ENCODE measurements at regions not wholly inside any gene's neighbourhood (a gene's known extent, or its start where the extent isn't known, plus 50 kb on each side); places are given as distances from the start of the nearest gene placed in this dataset.

GRCh38 chr16:6021276-6021943 is 923.8 kb upstream of the EEF2KMT start:
- Histone ChIP-seq H3K27me3 (ENCODE audit: control insufficient read depth in 1 of 2, insufficient read depth in 2 of 2, low read length in 2 of 2) (peaks cover 0 to 3% of the 10 kb centered on the region in 2 experiments; a peak in 2 of 5 replicates), H3K36me3 (replicated peaks in 1 of 2; ENCODE audit: control insufficient read depth in 1 of 2, insufficient read depth in 2 of 2, low read length in 2 of 2) (no peaks in the 10 kb centered on the region), H3K79me2 (ENCODE audit: insufficient read depth, low read length) (no peaks in the 10 kb centered on the region), H3K9me3 (ENCODE audit: low read length) (no peaks in the 10 kb centered on the region), H3K4me2 (ENCODE audit: low read depth, low read length) (no peak overlapping the region), H2AFZ (ENCODE audit: low read length) (no peak overlapping the region), H4K20me1 (ENCODE audit: insufficient read depth, low read length) (no peaks in the 10 kb centered on the region), H3K4me1 (ENCODE audit: insufficient read depth, low read length) (no peaks in the 10 kb centered on the region), H3K27ac (ENCODE audit: extremely low read length, insufficient read depth, low read length) (no peak overlapping the region), H3K9ac (ENCODE audit: insufficient read depth, low read depth, low read length) (no peak overlapping the region), H3K4me3 (replicated peaks in 1 of 3; ENCODE audit: insufficient read depth in 1 of 3, low read depth in 2 of 3, low read length in 3 of 3) (no peak overlapping the region)
- in situ Hi-C loops (cut with HindIII; ENCODE audit: extremely low pct_ligation_motif_present, low pct_unique_long_range_greater_than_20kb) (no loop called here), intact Hi-C loops (cut with micrococcal nuclease; ENCODE audit: unreplicated experiment) (no loop called here)
- DNase-seq (ENCODE audit: low spot score), result no peak
- no peak for FAIRE-seq
- CTCF ChIA-PET (ENCODE audit: low intra/inter-chr PET ratio, low total read pairs), result no interaction called here
- peak; percentile 48; the same call in 1 of the 2 replicates for TF ChIP-seq ZNF768 (CRISPR knock-in tag; IDR thresholded peaks at IDR 0.05)
- TF ChIP-seq EP300 (IDR thresholded peaks at IDR 0.05; ENCODE audit: low read depth in 2 of 2, low read length in 2 of 2), result no peak
- TF ChIP-seq EP300 (CRISPR knock-in tag; IDR thresholded peaks at IDR 0.05; ENCODE audit: borderline replicate concordance), result no peak
- TF ChIP-seq CEBPG (CRISPR knock-in tag; IDR thresholded peaks at IDR 0.05), result no peak
- no peak for ATAC-seq
- BruUV-seq (replicated peaks), result no TSS peak
- POLR2A ChIA-PET, result no interaction called here
- 3% methylated on average over 9 of the region's 9 CpGs for WGBS (ENCODE audit: low lambda C conversion rate)

DNA sequence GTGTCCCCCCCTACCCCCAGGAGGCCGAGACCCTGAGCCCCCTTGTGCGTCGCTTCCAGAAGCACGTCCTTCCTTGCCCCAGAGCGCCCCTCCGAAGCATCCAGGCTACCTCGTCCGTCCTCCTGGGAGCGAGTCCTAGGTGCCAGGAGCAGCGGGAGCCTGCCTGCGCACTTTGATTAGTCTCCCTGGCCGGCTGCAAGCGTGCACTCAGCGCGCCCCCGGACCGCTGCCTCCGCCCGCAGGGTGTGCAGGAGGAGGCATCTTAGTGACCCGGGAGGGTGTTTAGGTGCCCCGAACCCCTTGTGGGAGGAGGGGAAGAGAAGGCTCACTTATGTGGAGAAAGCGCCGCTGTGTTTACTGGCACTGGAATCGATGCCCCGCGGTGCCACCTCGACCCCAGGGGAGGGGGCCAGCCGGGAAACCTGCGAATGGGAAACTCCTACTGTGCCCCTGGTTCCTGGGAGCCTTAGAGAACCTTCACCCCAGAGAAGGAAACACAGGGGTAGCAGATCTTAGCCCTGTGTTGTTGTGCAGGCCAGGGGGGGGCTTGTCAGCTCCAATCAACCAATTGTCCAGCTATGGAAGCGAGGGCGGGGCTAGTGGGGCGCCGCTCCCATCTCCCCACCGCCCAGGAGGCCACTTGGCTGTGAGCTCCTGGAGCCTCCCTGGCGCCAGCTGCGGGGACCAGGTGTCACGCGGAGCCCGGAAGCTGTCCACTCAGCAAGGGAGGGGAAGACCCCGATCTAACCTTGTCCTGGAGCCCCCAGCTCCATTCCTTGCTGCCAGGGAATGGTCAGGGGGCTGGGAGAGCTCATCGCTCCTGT is 922.8 kb upstream of the EEF2KMT start:
- POLR2A ChIA-PET, result no interaction called here
- Histone ChIP-seq H3K9ac (ENCODE audit: insufficient read depth, low read depth, low read length) (no peak overlapping the region), H3K4me1 (ENCODE audit: insufficient read depth, low read length) (no peaks in the 10 kb centered on the region), H3K79me2 (ENCODE audit: insufficient read depth, low read length) (no peaks in the 10 kb centered on the region), H4K20me1 (ENCODE audit: insufficient read depth, low read length) (no peaks in the 10 kb centered on the region), H3K36me3 (replicated peaks in 1 of 2; ENCODE audit: control insufficient read depth in 1 of 2, insufficient read depth in 2 of 2, low read length in 2 of 2) (no peaks in the 10 kb centered on the region), H3K27me3 (ENCODE audit: control insufficient read depth in 1 of 2, insufficient read depth in 2 of 2, low read length in 2 of 2) (peaks cover 0 to 3% of the 10 kb centered on the region in 2 experiments; a peak in 2 of 5 replicates), H3K27ac (ENCODE audit: extremely low read length, insufficient read depth, low read length) (no peak overlapping the region), H3K4me2 (ENCODE audit: low read depth, low read length) (no peak overlapping the region), H3K4me3 (replicated peaks in 1 of 3; ENCODE audit: insufficient read depth in 1 of 3, low read depth in 2 of 3, low read length in 3 of 3) (no peak overlapping the region), H2AFZ (ENCODE audit: low read length) (no peak overlapping the region), H3K9me3 (ENCODE audit: low read length) (no peaks in the 10 kb centered on the region)
- 40% methylated on average over 1 of the region's 41 CpGs for WGBS (ENCODE audit: low lambda C conversion rate)
- DNase-seq (ENCODE audit: low spot score) (no peak), ATAC-seq (no peak), FAIRE-seq (no peak)
- BruUV-seq (replicated peaks), result no TSS peak
- intact Hi-C loops (cut with micrococcal nuclease; ENCODE audit: unreplicated experiment), result no loop called here
- CTCF ChIA-PET (ENCODE audit: low intra/inter-chr PET ratio, low total read pairs), result no interaction called here
- in situ Hi-C loops (cut with HindIII; ENCODE audit: extremely low pct_ligation_motif_present, low pct_unique_long_range_greater_than_20kb), result no loop called here
- TF ChIP-seq ZNF264 (CRISPR knock-in tag; IDR thresholded peaks at IDR 0.05) (no peak), ZBTB1 (CRISPR knock-in tag; IDR thresholded peaks at IDR 0.05; ENCODE audit: borderline replicate concordance) (no peak), ZFP62 (CRISPR knock-in tag; IDR thresholded peaks at IDR 0.05) (no peak), HNRNPLL (IDR thresholded peaks at IDR 0.05; ENCODE audit: low read depth, low read length, poor library complexity, severe bottlenecking) (no peak), SKIL (CRISPR knock-in tag; IDR thresholded peaks at IDR 0.05; ENCODE audit: borderline replicate concordance) (no peak), ZFP36 (IDR thresholded peaks at IDR 0.05; ENCODE audit: borderline replicate concordance, low read depth, low read length, partially characterized antibody) (no peak), PAWR (CRISPR knock-in tag; IDR thresholded peaks at IDR 0.05; ENCODE audit: borderline replicate concordance) (no peak)
- TF ChIP-seq, protein P1, sequence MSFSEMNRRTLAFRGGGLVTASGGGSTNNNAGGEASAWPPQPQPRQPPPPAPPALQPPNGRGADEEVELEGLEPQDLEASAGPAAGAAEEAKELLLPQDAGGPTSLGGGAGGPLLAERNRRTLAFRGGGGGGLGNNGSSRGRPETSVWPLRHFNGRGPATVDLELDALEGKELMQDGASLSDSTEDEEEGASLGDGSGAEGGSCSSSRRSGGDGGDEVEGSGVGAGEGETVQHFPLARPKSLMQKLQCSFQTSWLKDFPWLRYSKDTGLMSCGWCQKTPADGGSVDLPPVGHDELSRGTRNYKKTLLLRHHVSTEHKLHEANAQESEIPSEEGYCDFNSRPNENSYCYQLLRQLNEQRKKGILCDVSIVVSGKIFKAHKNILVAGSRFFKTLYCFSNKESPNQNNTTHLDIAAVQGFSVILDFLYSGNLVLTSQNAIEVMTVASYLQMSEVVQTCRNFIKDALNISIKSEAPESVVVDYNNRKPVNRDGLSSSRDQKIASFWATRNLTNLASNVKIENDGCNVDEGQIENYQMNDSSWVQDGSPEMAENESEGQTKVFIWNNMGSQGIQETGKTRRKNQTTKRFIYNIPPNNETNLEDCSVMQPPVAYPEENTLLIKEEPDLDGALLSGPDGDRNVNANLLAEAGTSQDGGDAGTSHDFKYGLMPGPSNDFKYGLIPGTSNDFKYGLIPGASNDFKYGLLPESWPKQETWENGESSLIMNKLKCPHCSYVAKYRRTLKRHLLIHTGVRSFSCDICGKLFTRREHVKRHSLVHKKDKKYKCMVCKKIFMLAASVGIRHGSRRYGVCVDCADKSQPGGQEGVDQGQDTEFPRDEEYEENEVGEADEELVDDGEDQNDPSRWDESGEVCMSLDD (CRISPR knock-in tag; IDR thresholded peaks at IDR 0.05; ENCODE audit: borderline replicate concordance), result no peak

Data from HepG2 (cell line).